Kidney epithelial cell (primary cell): ENCODE measurements at regions not wholly inside any gene's neighbourhood (a gene's known extent, or its start where the extent isn't known, plus 50 kb on each side); places are given as distances from the start of the nearest gene placed in this dataset.

Experiments used
- DNase-seq: peaks from one replicate; pipeline ENCODE4 v3.0.0-alpha.2; 2010; ENCODE audit warnings: low read depth
- H3K27me3 ChIP-seq: 2 replicates; pipeline ENCODE4 v1.6.0; 2011; ENCODE audit warnings: low read length; ENCODE audit not compliant: control insufficient read depth, insufficient read depth
- H3K36me3 ChIP-seq: 2 replicates; pipeline ENCODE4 v1.5.1; 2011; ENCODE audit warnings: low read length; ENCODE audit not compliant: control insufficient read depth, insufficient read depth
- H3K4me3 ChIP-seq: 2 replicates; pipeline ENCODE4 v1.5.1; 2011; ENCODE audit warnings: low read depth, mild to moderate bottlenecking, control low read depth, low read length
- TF ChIP-seq, protein P1 (sequence below): IDR thresholded peaks from 2 replicates; pipeline ENCODE4 v1.5.1; 2011; ENCODE audit warnings: mild to moderate bottlenecking, moderate library complexity, low read length, control low read depth, inconsistent platforms; ENCODE audit not compliant: insufficient read depth, poor library complexity, severe bottlenecking

- no peaks in the 10 kb centered on the region for H3K36me3 ChIP-seq
- H3K27me3 ChIP-seq = no peaks in the 10 kb centered on the region
- DNase-seq = no peak
- TF ChIP-seq, protein P1, sequence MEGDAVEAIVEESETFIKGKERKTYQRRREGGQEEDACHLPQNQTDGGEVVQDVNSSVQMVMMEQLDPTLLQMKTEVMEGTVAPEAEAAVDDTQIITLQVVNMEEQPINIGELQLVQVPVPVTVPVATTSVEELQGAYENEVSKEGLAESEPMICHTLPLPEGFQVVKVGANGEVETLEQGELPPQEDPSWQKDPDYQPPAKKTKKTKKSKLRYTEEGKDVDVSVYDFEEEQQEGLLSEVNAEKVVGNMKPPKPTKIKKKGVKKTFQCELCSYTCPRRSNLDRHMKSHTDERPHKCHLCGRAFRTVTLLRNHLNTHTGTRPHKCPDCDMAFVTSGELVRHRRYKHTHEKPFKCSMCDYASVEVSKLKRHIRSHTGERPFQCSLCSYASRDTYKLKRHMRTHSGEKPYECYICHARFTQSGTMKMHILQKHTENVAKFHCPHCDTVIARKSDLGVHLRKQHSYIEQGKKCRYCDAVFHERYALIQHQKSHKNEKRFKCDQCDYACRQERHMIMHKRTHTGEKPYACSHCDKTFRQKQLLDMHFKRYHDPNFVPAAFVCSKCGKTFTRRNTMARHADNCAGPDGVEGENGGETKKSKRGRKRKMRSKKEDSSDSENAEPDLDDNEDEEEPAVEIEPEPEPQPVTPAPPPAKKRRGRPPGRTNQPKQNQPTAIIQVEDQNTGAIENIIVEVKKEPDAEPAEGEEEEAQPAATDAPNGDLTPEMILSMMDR = no peak
- H3K4me3 ChIP-seq = no peak overlapping the region
Observed at GRCh38 chr1:228992044-228992443, 256.8 kb downstream of the RHOU start.

DNA sequence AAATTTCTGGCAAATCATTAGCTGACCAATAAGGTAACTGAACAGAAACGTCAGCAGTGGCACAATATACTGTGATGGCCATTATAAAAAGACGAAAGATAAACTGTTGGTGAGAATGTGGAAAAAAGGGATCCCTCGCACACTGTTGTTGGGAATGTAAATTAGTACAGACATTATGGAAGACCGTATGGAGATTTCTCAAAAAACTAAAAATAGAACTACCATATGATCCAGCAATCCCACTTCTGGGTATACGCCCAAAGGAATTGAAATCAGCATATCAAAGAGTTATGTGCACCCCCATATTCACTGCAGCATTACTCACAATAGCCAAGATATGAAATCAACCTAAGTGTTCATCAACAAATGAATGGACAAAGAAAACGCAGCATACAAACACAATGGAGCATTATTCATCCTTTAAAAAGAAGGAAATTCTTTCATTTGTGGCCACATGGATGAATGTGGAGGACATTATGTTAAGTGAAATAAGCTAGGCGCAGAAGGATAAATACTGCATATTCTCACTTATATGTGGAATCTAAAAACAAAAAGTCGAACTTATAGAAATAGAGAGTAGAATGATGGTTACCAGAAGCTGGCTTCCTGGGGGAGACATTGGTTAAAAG is 257.7 kb downstream of the RHOU start:
- no peaks in the 10 kb centered on the region for H3K36me3 ChIP-seq
- no peaks in the 10 kb centered on the region for H3K27me3 ChIP-seq
- H3K4me3 ChIP-seq = no peak overlapping the region
- TF ChIP-seq, protein P1 = no peak
- DNase-seq = no peak

DNA sequence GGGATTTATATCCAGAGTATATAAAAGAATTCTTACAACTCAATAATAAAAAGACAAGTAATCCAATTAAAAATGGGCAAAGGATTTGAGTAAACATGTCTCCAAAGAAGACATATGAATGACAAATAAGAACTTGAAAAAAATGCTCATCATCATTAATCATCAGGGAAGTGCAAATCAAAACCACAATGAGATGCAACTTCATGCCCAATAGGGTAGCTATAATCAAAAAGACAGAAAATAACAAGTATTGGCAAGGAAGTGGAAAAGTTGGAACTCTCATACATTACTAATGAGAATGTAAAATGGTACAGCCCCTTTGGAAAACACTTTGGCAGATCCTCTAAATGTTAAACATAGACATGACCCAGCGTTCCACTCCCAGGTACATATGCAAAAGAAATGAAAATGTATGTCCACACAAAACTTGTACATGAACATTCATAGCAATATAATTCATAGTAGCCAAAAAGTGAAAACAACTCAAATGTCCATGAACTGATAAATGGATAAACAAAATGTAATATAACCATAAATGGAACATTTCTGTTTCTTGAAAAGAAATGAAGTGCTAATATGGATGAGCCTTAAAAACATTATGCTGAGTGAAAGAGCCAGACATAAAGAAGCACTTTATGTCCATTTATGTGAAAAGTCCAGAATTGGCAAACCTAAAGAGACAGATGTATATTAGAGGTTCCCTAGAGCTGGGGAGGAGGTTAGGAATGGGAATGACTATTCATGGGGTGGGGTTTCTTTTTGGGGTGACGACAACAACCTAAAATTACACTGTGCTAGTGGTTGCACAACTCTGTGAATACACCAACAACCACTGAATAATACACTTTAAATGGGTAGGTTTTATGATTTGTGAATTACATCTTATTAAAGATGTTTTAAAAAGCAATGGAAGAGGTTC is 259.7 kb downstream of the RHOU start:
- H3K4me3 ChIP-seq = no peak overlapping the region
- no peaks in the 10 kb centered on the region for H3K36me3 ChIP-seq
- peaks cover 2% of the 10 kb centered on the region for H3K27me3 ChIP-seq
- TF ChIP-seq, protein P1 = no peak
- no peak for DNase-seq

GRCh38 chr1:228996281-228996680 is 261.0 kb downstream of the RHOU start:
- H3K27me3 ChIP-seq = peaks cover 2% of the 10 kb centered on the region
- no peak overlapping the region for H3K4me3 ChIP-seq
- DNase-seq = no peak
- TF ChIP-seq, protein P1 = no peak
- no peaks in the 10 kb centered on the region for H3K36me3 ChIP-seq

- Histone ChIP-seq H3K27me3 (peaks cover 2% of the 10 kb centered on the region), H3K4me3 (no peak overlapping the region), H3K36me3 (no peaks in the 10 kb centered on the region)
- no peak for DNase-seq
- TF ChIP-seq, protein P1 = no peak
Observed at GRCh38 chr1:228997721-228998144, 262.5 kb downstream of the RHOU start.

DNA sequence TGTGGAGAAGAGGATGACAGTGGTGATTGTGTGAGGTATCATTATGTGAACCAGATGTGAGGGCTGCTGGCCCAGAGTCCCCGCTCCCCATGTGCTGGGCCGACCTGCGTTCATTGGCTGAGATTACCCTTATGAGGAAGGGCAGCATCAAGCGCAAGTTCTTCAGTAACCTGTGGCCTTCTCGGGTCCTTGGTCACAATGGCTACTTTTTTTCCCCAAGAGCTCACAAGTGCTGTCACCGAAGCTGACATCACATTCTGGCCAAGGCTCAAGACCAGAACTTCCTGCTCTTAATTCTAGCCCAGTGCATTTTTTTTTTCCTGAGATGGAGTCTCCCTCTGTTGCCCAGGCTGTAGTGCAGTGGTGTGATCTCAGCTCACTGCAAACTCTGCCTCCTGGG is 262.9 kb downstream of the RHOU start:
- H3K27me3 ChIP-seq = peaks cover 2% of the 10 kb centered on the region
- H3K36me3 ChIP-seq = no peaks in the 10 kb centered on the region
- H3K4me3 ChIP-seq = no peak overlapping the region
- TF ChIP-seq, protein P1 = no peak
- no peak for DNase-seq
